ENCODE measurements at regions not wholly inside any gene's neighbourhood (a gene's known extent, or its start where the extent isn't known, plus 50 kb on each side); places are given as distances from the start of the nearest gene placed in this dataset.

- Histone ChIP-seq H3K27me3 (ENCODE audit: control insufficient read depth, insufficient read depth, low read length) (no peaks in the 10 kb centered on the region), H3K36me3 (ENCODE audit: control insufficient read depth, insufficient read depth, low read length) (no peaks in the 10 kb centered on the region), H2AFZ (ENCODE audit: low read length) (no peak overlapping the region), H3K4me3 (replicated peaks in 1 of 4; ENCODE audit: control extremely low read depth in 1 of 4, insufficient read depth in 1 of 4, low read depth in 3 of 4, low read length in 4 of 4) (no peak overlapping the region), H3K9me3 (ENCODE audit: control insufficient read depth, insufficient read depth, low read depth, low read length) (no peaks in the 10 kb centered on the region), H3K4me2 (ENCODE audit: extremely low read depth, insufficient read depth, low read length) (no peak overlapping the region), H4K20me1 (ENCODE audit: control insufficient read depth, extremely low read depth, insufficient read depth, low read length) (no peaks in the 10 kb centered on the region), H3K9ac (ENCODE audit: insufficient read depth, low read length) (no peak overlapping the region), H3K79me2 (ENCODE audit: control insufficient read depth, insufficient read depth, low read length) (no peaks in the 10 kb centered on the region), H3K4me1 (ENCODE audit: control insufficient read depth, extremely low read depth, insufficient read depth, low read length) (no peaks in the 10 kb centered on the region), H3K27ac (ENCODE audit: insufficient read depth, low read length) (no peak overlapping the region)
- TF ChIP-seq EZH2 (IDR thresholded peaks at IDR 0.05; ENCODE audit: low read length, missing control alignments): no peak
- TF ChIP-seq CTCF (conservative IDR thresholded peaks at IDR 0.05 in 1 of 2, IDR thresholded peaks at IDR 0.05 in 1 of 2; ENCODE audit: low read depth in 1 of 2, low read length in 2 of 2): no peak
- no peak for DNase-seq (ENCODE audit: low read depth in 2 of 2)
Observed at GRCh38 chr2:22807872-22808271, 577.1 kb upstream of the KLHL29 start.

- H4K20me1 ChIP-seq (ENCODE audit: control insufficient read depth, extremely low read depth, insufficient read depth, low read length): no peaks in the 10 kb centered on the region
- H3K4me1 ChIP-seq (ENCODE audit: control insufficient read depth, extremely low read depth, insufficient read depth, low read length): no peaks in the 10 kb centered on the region
- TF ChIP-seq CTCF (conservative IDR thresholded peaks at IDR 0.05 in 1 of 2, IDR thresholded peaks at IDR 0.05 in 1 of 2; ENCODE audit: low read depth in 1 of 2, low read length in 2 of 2): no peak
- TF ChIP-seq EZH2 (IDR thresholded peaks at IDR 0.05; ENCODE audit: low read length, missing control alignments): no peak
- H3K27me3 ChIP-seq (ENCODE audit: control insufficient read depth, insufficient read depth, low read length): no peaks in the 10 kb centered on the region
- no peak overlapping the region for H3K4me2 ChIP-seq (ENCODE audit: extremely low read depth, insufficient read depth, low read length)
- H3K27ac ChIP-seq (ENCODE audit: insufficient read depth, low read length): no peak overlapping the region
- no peak for DNase-seq (ENCODE audit: low read depth in 2 of 2)
- no peaks in the 10 kb centered on the region for H3K9me3 ChIP-seq (ENCODE audit: control insufficient read depth, insufficient read depth, low read depth, low read length)
- no peaks in the 10 kb centered on the region for H3K79me2 ChIP-seq (ENCODE audit: control insufficient read depth, insufficient read depth, low read length)
- no peak overlapping the region for H2AFZ ChIP-seq (ENCODE audit: low read length)
- H3K4me3 ChIP-seq (replicated peaks in 1 of 4; ENCODE audit: control extremely low read depth in 1 of 4, insufficient read depth in 1 of 4, low read depth in 3 of 4, low read length in 4 of 4): no peak overlapping the region
- no peak overlapping the region for H3K9ac ChIP-seq (ENCODE audit: insufficient read depth, low read length)
- no peaks in the 10 kb centered on the region for H3K36me3 ChIP-seq (ENCODE audit: control insufficient read depth, insufficient read depth, low read length)
Observed at GRCh38 chr2:22810602-22811001, 574.4 kb upstream of the KLHL29 start.

GRCh38 chr2:22812065-22812680 is 572.8 kb upstream of the KLHL29 start:
- Histone ChIP-seq H4K20me1 (ENCODE audit: control insufficient read depth, extremely low read depth, insufficient read depth, low read length) (no peaks in the 10 kb centered on the region), H3K36me3 (ENCODE audit: control insufficient read depth, insufficient read depth, low read length) (no peaks in the 10 kb centered on the region), H2AFZ (ENCODE audit: low read length) (no peak overlapping the region), H3K4me2 (ENCODE audit: extremely low read depth, insufficient read depth, low read length) (no peak overlapping the region), H3K9ac (ENCODE audit: insufficient read depth, low read length) (no peak overlapping the region), H3K4me3 (replicated peaks in 1 of 4; ENCODE audit: control extremely low read depth in 1 of 4, insufficient read depth in 1 of 4, low read depth in 3 of 4, low read length in 4 of 4) (no peak overlapping the region), H3K27me3 (ENCODE audit: control insufficient read depth, insufficient read depth, low read length) (no peaks in the 10 kb centered on the region), H3K27ac (ENCODE audit: insufficient read depth, low read length) (no peak overlapping the region), H3K9me3 (ENCODE audit: control insufficient read depth, insufficient read depth, low read depth, low read length) (no peaks in the 10 kb centered on the region), H3K79me2 (ENCODE audit: control insufficient read depth, insufficient read depth, low read length) (no peaks in the 10 kb centered on the region), H3K4me1 (ENCODE audit: control insufficient read depth, extremely low read depth, insufficient read depth, low read length) (no peaks in the 10 kb centered on the region)
- TF ChIP-seq CTCF (conservative IDR thresholded peaks at IDR 0.05 in 1 of 2, IDR thresholded peaks at IDR 0.05 in 1 of 2; ENCODE audit: low read depth in 1 of 2, low read length in 2 of 2) (no peak), EZH2 (IDR thresholded peaks at IDR 0.05; ENCODE audit: low read length, missing control alignments) (no peak)
- DNase-seq (ENCODE audit: low read depth in 2 of 2): no peak
